ENCODE measurements at regions not wholly inside any gene's neighbourhood (a gene's known extent, or its start where the extent isn't known, plus 50 kb on each side); places are given as distances from the start of the nearest gene placed in this dataset.

GRCh38 chr13:86038490-86038889 lies 239.3 kb upstream of the SLITRK6 start:
- TF ChIP-seq MAFF (IDR thresholded peaks at IDR 0.05; ENCODE audit: low read depth, low read length) (no peak), ZSCAN20 (CRISPR knock-in tag; IDR thresholded peaks at IDR 0.05; ENCODE audit: borderline replicate concordance) (no peak)

Measured in HepG2 (cell line).